C4-2B (cell line): ENCODE measurements at regions not wholly inside any gene's neighbourhood (a gene's known extent, or its start where the extent isn't known, plus 50 kb on each side); places are given as distances from the start of the nearest gene placed in this dataset.
"Not testable (repeated sequence)": the region's sequence is repeated elsewhere in the genome, so short reads cannot be mapped to it uniquely, and the experiment has no call there.

Experiments used
- H3K27ac ChIP-seq: fragments of 450-650 bp; 2 replicates; pipeline ENCODE4 v1.5.1; 2017
- ZFX ChIP-seq: fragments of 450-650 bp; IDR thresholded peaks from 2 replicates; pipeline ENCODE4 v1.6.1; 2017
- TF ChIP-seq, protein P1 (sequence below): fragments of 450-650 bp; conservative IDR thresholded peaks from 2 replicates; pipeline ENCODE4 v1.5.1; 2017; ENCODE audit warnings: mild to moderate bottlenecking

DNA sequence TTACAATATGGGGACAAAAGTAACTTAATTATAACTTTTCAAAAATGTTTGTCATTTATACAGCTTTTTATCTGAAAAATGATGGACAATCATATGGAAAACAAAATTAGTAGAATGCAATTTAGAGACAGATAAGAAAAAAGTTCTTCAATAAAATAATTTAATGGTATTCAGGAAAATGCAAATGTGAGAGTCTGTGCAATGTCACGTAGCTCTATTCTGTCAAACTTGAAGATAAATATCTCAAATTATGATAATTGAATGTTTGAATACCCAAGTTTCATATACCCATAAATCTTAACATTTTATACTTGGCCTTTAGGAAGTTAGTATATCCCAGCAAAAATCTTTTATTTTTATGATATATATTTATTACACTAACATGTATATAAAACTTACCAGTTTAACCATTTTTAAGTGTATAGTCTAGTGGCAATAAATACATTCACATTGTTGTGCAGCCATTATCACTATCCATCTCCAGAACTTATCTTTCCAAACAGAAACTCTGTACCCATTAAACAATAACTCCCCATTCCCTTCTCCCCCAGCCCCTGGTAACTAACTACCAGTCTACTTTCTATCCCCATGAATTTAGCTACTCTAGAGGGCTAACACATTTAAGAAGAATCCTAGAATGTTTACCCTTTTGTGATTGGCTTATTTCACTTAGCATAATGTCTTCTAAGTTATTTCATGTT lies 311.5 kb downstream of the SOCS6 start:
- TF ChIP-seq ZFX: no peak
- TF ChIP-seq, protein P1, sequence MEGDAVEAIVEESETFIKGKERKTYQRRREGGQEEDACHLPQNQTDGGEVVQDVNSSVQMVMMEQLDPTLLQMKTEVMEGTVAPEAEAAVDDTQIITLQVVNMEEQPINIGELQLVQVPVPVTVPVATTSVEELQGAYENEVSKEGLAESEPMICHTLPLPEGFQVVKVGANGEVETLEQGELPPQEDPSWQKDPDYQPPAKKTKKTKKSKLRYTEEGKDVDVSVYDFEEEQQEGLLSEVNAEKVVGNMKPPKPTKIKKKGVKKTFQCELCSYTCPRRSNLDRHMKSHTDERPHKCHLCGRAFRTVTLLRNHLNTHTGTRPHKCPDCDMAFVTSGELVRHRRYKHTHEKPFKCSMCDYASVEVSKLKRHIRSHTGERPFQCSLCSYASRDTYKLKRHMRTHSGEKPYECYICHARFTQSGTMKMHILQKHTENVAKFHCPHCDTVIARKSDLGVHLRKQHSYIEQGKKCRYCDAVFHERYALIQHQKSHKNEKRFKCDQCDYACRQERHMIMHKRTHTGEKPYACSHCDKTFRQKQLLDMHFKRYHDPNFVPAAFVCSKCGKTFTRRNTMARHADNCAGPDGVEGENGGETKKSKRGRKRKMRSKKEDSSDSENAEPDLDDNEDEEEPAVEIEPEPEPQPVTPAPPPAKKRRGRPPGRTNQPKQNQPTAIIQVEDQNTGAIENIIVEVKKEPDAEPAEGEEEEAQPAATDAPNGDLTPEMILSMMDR: no peak

DNA sequence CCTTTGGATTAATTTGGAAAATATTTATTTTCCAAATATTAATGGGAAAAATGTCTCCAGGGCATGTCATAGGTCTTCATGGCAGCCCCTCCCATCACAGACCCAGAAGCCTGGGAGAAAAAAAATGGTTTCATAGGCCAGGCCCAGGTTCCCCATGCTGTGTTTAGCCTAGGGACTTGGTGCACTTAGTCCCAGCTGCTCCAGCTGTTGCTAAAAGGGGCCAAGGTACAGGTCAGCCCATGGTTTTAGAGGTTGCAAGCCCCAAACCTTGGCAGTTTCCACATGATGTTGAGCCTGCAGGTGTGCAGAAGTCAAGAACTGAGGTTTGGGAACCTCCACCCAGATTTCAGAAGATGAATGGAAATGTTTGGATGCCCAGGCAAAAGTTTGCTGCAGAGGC lies 309.6 kb downstream of the SOCS6 start:
- TF ChIP-seq, protein P1: no peak
- no peak for TF ChIP-seq ZFX
- H3K27ac ChIP-seq: no peak overlapping the region

More for the DNA sequence above, 311.5 kb downstream of the SOCS6 start:
- H3K27ac ChIP-seq: no peak overlapping the region

DNA sequence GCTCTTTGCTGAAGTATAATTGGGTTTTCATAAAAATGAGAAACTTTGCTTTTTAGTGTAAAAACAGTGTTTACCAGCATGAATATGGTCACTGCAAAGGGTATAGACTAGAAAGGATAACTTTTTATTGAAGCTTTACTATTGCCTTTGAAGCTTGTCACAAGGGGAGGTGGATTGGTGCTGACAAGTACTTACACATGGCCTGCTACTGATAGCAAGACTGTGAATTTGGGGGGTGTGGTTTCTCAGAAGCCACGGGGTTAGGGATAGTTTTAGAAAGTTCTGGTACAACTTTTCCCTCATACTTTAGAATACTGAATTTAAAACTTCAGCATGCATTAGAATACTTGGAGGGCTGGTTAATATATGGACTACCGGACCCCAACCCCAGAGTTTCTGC lies 294.1 kb downstream of the SOCS6 start:
- no peak overlapping the region for H3K27ac ChIP-seq
- TF ChIP-seq ZFX: no peak
- TF ChIP-seq, protein P1: no peak

DNA sequence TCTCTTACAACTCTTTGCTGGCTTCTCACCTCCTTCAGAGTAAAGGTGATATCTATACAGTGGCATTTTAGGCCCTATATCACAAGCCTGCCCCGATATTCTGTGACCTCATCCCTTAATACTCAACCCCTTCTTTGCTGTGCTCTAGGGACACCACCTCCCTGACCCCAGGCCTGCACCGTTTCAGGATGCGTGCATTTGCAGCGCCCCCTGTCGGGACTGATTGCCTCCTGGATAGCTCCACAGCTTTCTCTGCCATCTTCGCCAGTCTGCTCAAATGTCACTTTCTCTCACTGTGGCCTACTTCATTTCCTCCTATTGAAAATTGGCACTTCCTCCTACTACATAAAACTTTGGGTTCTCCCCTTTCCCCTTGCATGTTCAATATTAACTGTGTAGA lies 289.6 kb downstream of the SOCS6 start:
- TF ChIP-seq, protein P1: peak; percentile 49
- TF ChIP-seq ZFX: no peak
- H3K27ac ChIP-seq: no peak overlapping the region

DNA sequence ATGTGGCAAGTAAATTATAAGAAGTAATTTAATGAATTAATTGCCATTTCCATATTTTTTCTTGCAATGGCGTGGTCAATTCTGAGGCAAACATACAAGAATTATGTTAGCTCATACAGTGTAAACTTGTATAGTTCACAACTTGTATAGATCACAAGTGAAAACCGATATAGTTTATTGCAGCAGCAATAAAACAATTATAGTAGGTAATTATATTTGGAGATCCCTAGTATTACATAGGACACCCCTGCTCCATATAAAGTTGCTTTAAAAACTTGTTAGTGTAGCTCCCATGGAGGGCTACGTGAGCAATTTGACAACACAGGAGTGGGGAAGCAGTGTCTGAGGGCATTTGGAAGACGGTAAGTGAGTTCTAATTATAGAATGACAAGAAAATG lies 288.2 kb downstream of the SOCS6 start:
- H3K27ac ChIP-seq: no peak overlapping the region
- TF ChIP-seq ZFX: no peak
- TF ChIP-seq, protein P1: no peak

DNA sequence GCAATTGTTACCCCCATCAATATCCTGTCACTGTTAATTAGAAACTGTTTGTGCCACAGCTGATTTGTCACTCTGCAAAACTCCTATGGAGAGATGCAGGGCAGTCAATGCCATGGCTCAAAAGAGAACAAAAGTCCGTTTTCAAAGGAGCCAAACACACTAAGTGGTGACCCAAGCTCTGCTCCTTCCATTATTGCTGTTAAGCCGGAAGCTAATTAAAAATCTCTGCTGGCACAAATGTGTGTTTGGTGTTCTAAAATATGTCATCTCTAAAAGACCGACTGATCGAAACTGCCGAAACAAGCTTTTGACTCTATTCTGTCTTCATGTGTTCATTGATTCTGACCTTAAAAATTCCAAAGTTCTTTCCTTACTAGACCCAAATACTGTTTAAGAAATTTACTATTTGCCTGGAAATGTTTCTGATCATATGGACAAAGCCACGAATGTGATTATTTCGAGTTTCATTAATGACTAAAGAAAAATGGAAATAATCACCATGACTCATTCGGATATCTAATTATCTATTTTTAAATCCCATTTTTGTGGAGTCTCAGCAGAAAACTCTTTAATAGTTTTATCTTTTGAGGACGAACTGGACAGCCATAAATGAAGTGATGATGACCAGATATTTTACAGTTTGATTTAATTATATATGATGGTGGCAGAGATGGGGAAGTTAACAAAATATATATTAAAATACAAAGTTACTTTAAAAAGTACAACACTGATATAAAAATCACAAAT lies 287.6 kb downstream of the SOCS6 start:
- H3K27ac ChIP-seq: no peak overlapping the region
- TF ChIP-seq, protein P1: no peak
- TF ChIP-seq ZFX: no peak

DNA sequence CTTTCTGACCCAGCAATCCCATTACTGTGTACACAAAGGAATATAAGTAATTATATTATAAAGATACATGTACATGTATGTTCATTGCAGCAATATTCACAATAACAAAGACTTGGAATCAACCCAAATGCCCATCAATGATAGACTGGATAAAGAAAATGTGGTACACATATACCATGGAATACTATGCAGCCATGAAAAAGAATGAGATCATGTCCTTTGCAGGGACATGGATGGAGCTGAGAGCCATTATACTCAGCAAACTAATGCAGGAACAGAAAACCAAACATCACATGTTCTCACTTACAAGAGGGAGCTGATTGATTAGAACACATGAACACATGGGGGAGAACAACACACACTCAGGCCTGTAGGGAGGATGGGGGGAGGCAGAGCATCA lies 286.1 kb downstream of the SOCS6 start:
- not testable (repeated sequence) for H3K27ac ChIP-seq

DNA sequence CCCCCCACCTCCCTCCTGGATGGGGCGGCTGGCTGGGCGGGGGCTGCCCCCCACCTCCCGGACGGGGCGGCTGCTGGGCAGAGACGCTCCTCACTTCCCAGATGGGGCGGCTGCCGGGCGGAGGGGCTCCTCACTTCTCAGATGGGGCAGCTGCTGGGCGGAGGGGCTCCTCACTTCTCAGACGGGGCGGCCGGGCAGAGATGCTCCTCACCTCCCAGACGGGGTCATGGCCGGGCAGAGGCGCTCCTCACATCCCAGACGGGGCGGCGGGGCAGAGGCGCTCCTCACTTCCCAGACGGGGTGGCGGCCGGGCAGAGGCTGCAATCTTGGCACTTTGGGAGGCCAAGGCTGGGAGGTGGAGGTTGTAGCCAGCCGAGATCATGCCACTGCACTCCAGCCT lies 280.8 kb downstream of the SOCS6 start:
- H3K27ac ChIP-seq: not testable (repeated sequence)
